Germinal center (tissue), 1 donor: ENCODE measurements at regions not wholly inside any gene's neighbourhood (a gene's known extent, or its start where the extent isn't known, plus 50 kb on each side); places are given as distances from the start of the nearest gene placed in this dataset.

Source experiments
- DNase-seq: peaks from one replicate; pipeline ENCODE4 v3.0.0; 2012; ENCODE audit warnings: mixed read lengths, low spot score

GRCh38 chr18:30527226-30527625, 515.3 kb downstream of the DSC3 start:
- DNase-seq = no peak

- no peak for DNase-seq
Measured at GRCh38 chr18:30522288-30522929, 520.1 kb downstream of the DSC3 start.

- no peak for DNase-seq
Measured at GRCh38 chr18:30514059-30514458, 528.5 kb downstream of the DSC3 start.

GRCh38 chr18:30512872-30513271, 529.7 kb downstream of the DSC3 start:
- no peak for DNase-seq

GRCh38 chr18:30510882-30511281, 531.7 kb downstream of the DSC3 start:
- DNase-seq = no peak

GRCh38 chr18:30501594-30501993, 540.9 kb downstream of the DSC3 start:
- no peak for DNase-seq

GRCh38 chr18:30500240-30500945, 542.1 kb downstream of the DSC3 start:
- DNase-seq = no peak

GRCh38 chr18:30499721-30500120, 542.8 kb downstream of the DSC3 start:
- no peak for DNase-seq

GRCh38 chr18:30492552-30493129, 549.9 kb downstream of the DSC3 start:
- no peak for DNase-seq

GRCh38 chr18:30491815-30492551, 550.6 kb downstream of the DSC3 start:
- no peak for DNase-seq

- no peak for DNase-seq
Measured at GRCh38 chr18:30489890-30490643, 552.5 kb downstream of the DSC3 start.

- no peak for DNase-seq
Measured at GRCh38 chr18:30487962-30488361, 554.6 kb downstream of the DSC3 start.

- no peak for DNase-seq
Measured at GRCh38 chr18:30486856-30487255, 555.7 kb downstream of the DSC3 start.

- no peak for DNase-seq
Measured at GRCh38 chr18:30485078-30485477, 557.5 kb downstream of the DSC3 start.

- no peak for DNase-seq
Measured at GRCh38 chr18:30481871-30482270, 560.7 kb downstream of the DSC3 start.

GRCh38 chr18:30469091-30469490, 573.5 kb downstream of the DSC3 start:
- DNase-seq = no peak

GRCh38 chr18:30465096-30465495, 577.4 kb downstream of the DSC3 start:
- no peak for DNase-seq

GRCh38 chr18:30457156-30457555, 585.4 kb downstream of the DSC3 start:
- no peak for DNase-seq

GRCh38 chr18:30455741-30456140, 586.8 kb downstream of the DSC3 start:
- DNase-seq = no peak

GRCh38 chr18:30454920-30455319, 587.6 kb downstream of the DSC3 start:
- no peak for DNase-seq

GRCh38 chr18:30451981-30452380, 590.6 kb downstream of the DSC3 start:
- DNase-seq = no peak

GRCh38 chr18:30450927-30451326, 591.6 kb downstream of the DSC3 start:
- DNase-seq = no peak
